ENCODE measurements at regions not wholly inside any gene's neighbourhood (a gene's known extent, or its start where the extent isn't known, plus 50 kb on each side); places are given as distances from the start of the nearest gene placed in this dataset.
"Not testable (repeated sequence)": the region's sequence is repeated elsewhere in the genome, so short reads cannot be mapped to it uniquely, and the experiment has no call there.

GRCh38 chr20:12223057-12223456, 305.4 kb downstream of the BTBD3 start:
- peaks cover 11 to 18% of the 10 kb centered on the region in 2 donors for H3K9me3 Mint-ChIP-seq
- H3K4me1 Mint-ChIP-seq (ENCODE audit: low read depth in 2 of 2), result no peaks in the 10 kb centered on the region
- no peaks in the 10 kb centered on the region for H3K27me3 Mint-ChIP-seq
- DNase-seq, result no peak
- H3K4me3 Mint-ChIP-seq, result no peak overlapping the region
- no peaks in the 10 kb centered on the region for H3K36me3 Mint-ChIP-seq (ENCODE audit: insufficient read depth)
- H3K27ac Mint-ChIP-seq, result no peak overlapping the region
- ATAC-seq (replicated peaks), result no peak

- H3K27me3 Mint-ChIP-seq, result no peaks in the 10 kb centered on the region
- no peaks in the 10 kb centered on the region for H3K4me1 Mint-ChIP-seq (ENCODE audit: low read depth in 2 of 2)
- DNase-seq (no peak), ATAC-seq (replicated peaks) (no peak)
- no peaks in the 10 kb centered on the region for H3K36me3 Mint-ChIP-seq (ENCODE audit: insufficient read depth)
- no peak overlapping the region for H3K27ac Mint-ChIP-seq
- no peak overlapping the region for H3K4me3 Mint-ChIP-seq
- peaks cover 10 to 11% of the 10 kb centered on the region in 2 donors for H3K9me3 Mint-ChIP-seq
These were observed 308.2 kb downstream of the BTBD3 start for GRCh38 chr20:12225898-12226297.

- Mint-ChIP-seq H3K4me1 (ENCODE audit: low read depth in 2 of 2) (no peaks in the 10 kb centered on the region), H3K27me3 (no peaks in the 10 kb centered on the region), H3K27ac (no peak overlapping the region), H3K4me3 (no peak overlapping the region), H3K36me3 (ENCODE audit: insufficient read depth) (no peaks in the 10 kb centered on the region), H3K9me3 (peaks cover 6 to 13% of the 10 kb centered on the region in 2 donors)
- DNase-seq (no peak), ATAC-seq (replicated peaks) (no peak)
These were observed 312.2 kb downstream of the BTBD3 start for GRCh38 chr20:12229891-12230290.

GRCh38 chr20:12237772-12238171, 320.1 kb downstream of the BTBD3 start:
- Mint-ChIP-seq H3K9me3 (peaks cover 7 to 8% of the 10 kb centered on the region in 2 donors), H3K27ac (no peak overlapping the region), H3K36me3 (ENCODE audit: insufficient read depth) (no peaks in the 10 kb centered on the region), H3K27me3 (no peaks in the 10 kb centered on the region), H3K4me1 (ENCODE audit: low read depth in 2 of 2) (no peaks in the 10 kb centered on the region), H3K4me3 (no peak overlapping the region)
- ATAC-seq (replicated peaks), result no peak
- DNase-seq, result no peak

- Mint-ChIP-seq H3K27ac (no peak overlapping the region), H3K27me3 (no peaks in the 10 kb centered on the region), H3K4me1 (ENCODE audit: low read depth in 2 of 2) (no peaks in the 10 kb centered on the region), H3K9me3 (peaks cover 12 to 15% of the 10 kb centered on the region in 2 donors), H3K4me3 (no peak overlapping the region), H3K36me3 (ENCODE audit: insufficient read depth) (no peaks in the 10 kb centered on the region)
- no peak for ATAC-seq (replicated peaks)
- no peak for DNase-seq
These were observed 323.4 kb downstream of the BTBD3 start for GRCh38 chr20:12241065-12241464.

DNA sequence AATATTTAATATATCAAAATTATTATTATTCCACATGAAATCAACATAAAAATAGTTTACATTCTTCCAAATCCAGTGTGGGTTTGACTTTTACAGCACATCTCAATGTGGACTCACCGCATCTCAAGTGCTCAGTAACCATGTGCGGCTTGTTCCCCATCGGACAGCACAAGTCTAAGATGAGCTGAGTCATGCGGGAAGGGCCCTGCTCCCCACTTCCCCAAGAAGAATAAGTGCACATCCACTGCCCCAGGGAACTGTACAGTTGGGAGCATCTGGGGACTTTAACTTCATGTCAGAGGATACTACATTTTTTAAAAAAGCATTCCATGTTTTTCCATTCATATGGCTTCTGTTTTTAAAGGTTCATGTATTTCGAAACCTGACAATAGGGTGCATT, 325.6 kb downstream of the BTBD3 start:
- Mint-ChIP-seq H3K36me3 (ENCODE audit: insufficient read depth) (peaks cover 2% of the 10 kb centered on the region), H3K27ac (no peak overlapping the region), H3K4me3 (no peak overlapping the region), H3K9me3 (peaks cover 8 to 14% of the 10 kb centered on the region in 2 donors), H3K27me3 (no peaks in the 10 kb centered on the region), H3K4me1 (ENCODE audit: low read depth in 2 of 2) (no peaks in the 10 kb centered on the region)
- ATAC-seq (replicated peaks), result no peak
- DNase-seq, result no peak

- Mint-ChIP-seq H3K4me1 (ENCODE audit: low read depth in 2 of 2) (no peaks in the 10 kb centered on the region), H3K27me3 (no peaks in the 10 kb centered on the region), H3K9me3 (peaks cover 15 to 23% of the 10 kb centered on the region in 2 donors), H3K27ac (no peak overlapping the region), H3K4me3 (no peak overlapping the region), H3K36me3 (ENCODE audit: insufficient read depth) (peaks cover 2% of the 10 kb centered on the region)
- ATAC-seq (replicated peaks), result no peak
- DNase-seq, result no peak
These were observed 330.8 kb downstream of the BTBD3 start for GRCh38 chr20:12248481-12248880.

DNA sequence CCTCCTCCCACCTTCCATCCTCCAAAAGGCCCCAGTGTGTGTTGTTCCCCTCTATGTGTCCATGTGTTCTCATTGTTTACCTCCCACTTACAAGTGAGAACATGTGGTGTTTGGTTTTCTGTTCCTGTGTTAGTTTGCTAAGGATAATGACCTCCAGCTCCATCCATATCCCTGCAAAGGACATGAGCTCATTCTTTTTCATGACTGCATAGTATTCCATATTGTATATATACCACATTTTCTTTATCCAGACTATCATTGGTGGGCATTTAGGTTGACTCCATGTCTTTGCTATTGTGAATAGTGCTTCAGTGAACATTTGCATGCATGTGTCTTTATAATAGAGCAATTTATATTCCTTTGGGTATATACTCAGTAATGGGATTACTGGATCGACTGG, 333.0 kb downstream of the BTBD3 start:
- not testable (repeated sequence) for H3K4me1 Mint-ChIP-seq (ENCODE audit: low read depth in 2 of 2); ATAC-seq (replicated peaks); H3K27me3 Mint-ChIP-seq; DNase-seq; H3K27ac Mint-ChIP-seq; H3K4me3 Mint-ChIP-seq; H3K36me3 Mint-ChIP-seq (ENCODE audit: insufficient read depth)
- H3K9me3 Mint-ChIP-seq, result peaks cover 10 to 15% of the 10 kb centered on the region in 2 donors

DNA sequence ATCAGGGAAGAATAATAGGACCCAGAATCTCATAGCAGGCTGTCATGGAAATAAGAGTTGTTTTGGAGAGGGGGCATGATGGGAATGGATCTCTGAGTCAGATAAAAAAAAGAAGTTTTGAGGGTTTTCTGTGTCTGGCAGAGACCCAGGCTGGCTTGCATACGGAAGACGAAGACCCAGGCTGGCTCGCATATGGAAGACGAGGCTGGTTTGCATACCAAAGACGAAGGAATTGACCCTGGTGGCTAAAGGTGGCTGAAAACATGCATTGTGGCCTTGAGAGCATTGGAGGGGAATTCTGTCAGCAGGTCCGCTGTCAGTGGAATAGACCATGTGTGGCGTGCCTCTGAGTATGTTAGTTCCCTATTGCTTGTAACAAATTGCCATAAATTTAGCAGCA, 335.1 kb downstream of the BTBD3 start:
- H3K4me1 Mint-ChIP-seq (ENCODE audit: low read depth in 2 of 2), result no peaks in the 10 kb centered on the region
- no peaks in the 10 kb centered on the region for H3K27me3 Mint-ChIP-seq
- ATAC-seq (replicated peaks) (no peak), DNase-seq (no peak)
- H3K27ac Mint-ChIP-seq, result no peak overlapping the region
- H3K36me3 Mint-ChIP-seq (ENCODE audit: insufficient read depth), result no peaks in the 10 kb centered on the region
- H3K4me3 Mint-ChIP-seq, result no peak overlapping the region
- H3K9me3 Mint-ChIP-seq, result peaks cover 5 to 15% of the 10 kb centered on the region in 2 donors

DNA sequence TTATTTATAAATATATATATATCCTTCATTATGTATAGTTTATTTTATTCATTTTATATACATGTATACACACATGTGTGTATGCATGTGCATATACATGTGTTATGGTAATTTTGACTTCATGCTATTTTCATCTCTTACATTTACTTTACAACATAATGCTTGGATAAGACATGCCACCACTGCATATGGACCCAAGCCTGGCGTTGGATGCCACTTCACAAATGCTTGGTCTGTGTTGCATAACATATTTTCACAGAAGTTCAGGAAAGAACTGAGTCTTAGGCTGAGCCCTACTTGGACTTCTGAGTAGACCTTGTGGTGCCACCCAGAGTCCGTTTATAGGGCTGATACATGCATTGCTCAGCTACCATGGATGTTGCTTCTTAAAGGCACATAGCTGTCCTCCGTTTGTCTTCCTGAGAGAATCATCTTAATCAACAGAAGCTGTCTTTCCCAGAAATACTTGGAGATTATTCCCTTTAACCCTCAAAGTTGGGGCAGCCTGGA, 337.8 kb downstream of the BTBD3 start:
- Mint-ChIP-seq H3K4me3 (no peak overlapping the region), H3K27ac (no peak overlapping the region), H3K4me1 (ENCODE audit: low read depth in 2 of 2) (no peaks in the 10 kb centered on the region), H3K36me3 (ENCODE audit: insufficient read depth) (no peaks in the 10 kb centered on the region), H3K9me3 (peaks cover 5 to 7% of the 10 kb centered on the region in 2 donors), H3K27me3 (no peaks in the 10 kb centered on the region)
- ATAC-seq (replicated peaks) (no peak), DNase-seq (no peak)

GRCh38 chr20:12256806-12257205, 339.1 kb downstream of the BTBD3 start:
- ATAC-seq (replicated peaks) (no peak), DNase-seq (no peak)
- Mint-ChIP-seq H3K27me3 (no peaks in the 10 kb centered on the region), H3K27ac (no peak overlapping the region), H3K4me3 (no peak overlapping the region), H3K36me3 (ENCODE audit: insufficient read depth) (no peaks in the 10 kb centered on the region), H3K4me1 (ENCODE audit: low read depth in 2 of 2) (no peaks in the 10 kb centered on the region), H3K9me3 (peaks cover 0 to 4% of the 10 kb centered on the region in 2 donors)

DNA sequence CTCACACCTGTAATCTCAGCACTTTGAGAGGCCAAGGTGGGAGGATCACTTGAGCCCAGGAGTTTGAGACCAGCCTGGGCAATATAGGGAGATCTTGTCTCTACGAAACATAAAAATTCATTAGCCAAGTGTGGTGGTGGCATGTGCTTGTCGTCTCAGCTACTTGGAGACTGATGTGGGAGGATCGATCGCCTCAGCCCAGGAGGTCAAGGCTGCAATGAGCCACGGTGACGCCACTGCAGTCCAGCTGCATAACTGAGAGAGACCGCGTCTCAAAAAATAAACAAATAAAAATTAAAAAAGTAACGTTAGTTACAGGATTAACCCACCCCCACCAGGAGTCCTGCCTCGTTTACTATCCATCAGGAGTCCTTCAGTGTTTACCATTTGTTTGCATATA, 345.1 kb downstream of the BTBD3 start:
- H3K27me3 Mint-ChIP-seq, result no peaks in the 10 kb centered on the region

GRCh38 chr20:12264711-12265110, 347.0 kb downstream of the BTBD3 start:
- H3K4me3 Mint-ChIP-seq, result no peak overlapping the region
- peaks cover 8 to 13% of the 10 kb centered on the region in 2 donors for H3K9me3 Mint-ChIP-seq
- H3K36me3 Mint-ChIP-seq (ENCODE audit: insufficient read depth), result no peaks in the 10 kb centered on the region
- no peak for DNase-seq
- H3K4me1 Mint-ChIP-seq (ENCODE audit: low read depth in 2 of 2), result no peaks in the 10 kb centered on the region
- ATAC-seq (replicated peaks), result no peak
- no peaks in the 10 kb centered on the region for H3K27me3 Mint-ChIP-seq
- no peak overlapping the region for H3K27ac Mint-ChIP-seq

More for the DNA sequence above, 345.1 kb downstream of the BTBD3 start:
- Mint-ChIP-seq H3K4me1 (ENCODE audit: low read depth in 2 of 2) (no peaks in the 10 kb centered on the region), H3K36me3 (ENCODE audit: insufficient read depth) (no peaks in the 10 kb centered on the region), H3K9me3 (peaks cover 7% of the 10 kb centered on the region in 2 donors), H3K27ac (no peak overlapping the region), H3K4me3 (no peak overlapping the region)
- DNase-seq (no peak), ATAC-seq (replicated peaks) (no peak)

DNA sequence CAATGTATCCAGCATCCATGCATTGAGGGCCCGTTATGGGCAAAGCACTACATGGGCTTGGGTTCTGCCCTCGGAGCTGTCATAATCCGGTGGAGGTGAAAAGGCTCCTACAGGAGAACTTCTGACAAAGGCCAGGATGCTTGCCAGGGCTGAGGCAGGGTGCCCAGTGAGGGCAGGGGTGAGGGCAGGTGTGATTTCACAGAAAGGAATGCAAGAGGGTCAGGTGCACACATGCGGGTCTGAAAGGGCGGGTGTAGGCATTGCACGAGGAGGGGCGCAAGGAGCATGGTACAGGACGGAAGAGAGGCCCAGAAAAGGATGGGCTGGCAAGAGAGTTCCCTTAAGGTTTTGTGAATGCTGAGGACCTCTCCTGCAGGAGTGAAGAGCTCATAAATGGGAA, 348.0 kb downstream of the BTBD3 start:
- H3K27me3 Mint-ChIP-seq, result no peaks in the 10 kb centered on the region
- no peak overlapping the region for H3K27ac Mint-ChIP-seq
- DNase-seq, result no peak
- H3K9me3 Mint-ChIP-seq, result peaks cover 8 to 13% of the 10 kb centered on the region in 2 donors
- no peaks in the 10 kb centered on the region for H3K4me1 Mint-ChIP-seq (ENCODE audit: low read depth in 2 of 2)
- ATAC-seq (replicated peaks), result no peak
- H3K36me3 Mint-ChIP-seq (ENCODE audit: insufficient read depth), result no peaks in the 10 kb centered on the region
- H3K4me3 Mint-ChIP-seq, result no peak overlapping the region

DNA sequence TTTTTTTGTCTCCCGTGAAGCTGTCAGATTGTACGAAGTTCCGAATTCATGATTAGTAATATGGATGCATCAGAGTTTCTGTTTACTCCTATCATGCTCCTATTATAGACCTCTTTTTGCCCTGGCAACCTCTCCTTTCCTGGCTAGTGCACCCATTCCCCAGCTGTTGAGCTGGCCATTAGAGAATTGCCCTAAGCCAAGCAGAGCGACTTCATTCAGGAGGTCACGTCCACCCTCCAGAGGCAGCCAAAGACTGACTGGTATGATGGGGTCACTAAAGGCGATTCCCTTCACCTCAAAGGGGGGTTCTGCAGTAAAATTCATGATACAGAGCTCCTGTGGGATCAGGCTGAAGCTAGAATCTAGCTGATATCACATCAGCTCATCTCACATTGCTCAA, 351.9 kb downstream of the BTBD3 start:
- no peak for DNase-seq
- ATAC-seq (replicated peaks), result no peak
- Mint-ChIP-seq H3K4me1 (ENCODE audit: low read depth in 2 of 2) (no peaks in the 10 kb centered on the region), H3K36me3 (ENCODE audit: insufficient read depth) (peaks cover 4% of the 10 kb centered on the region), H3K9me3 (peaks cover 10 to 28% of the 10 kb centered on the region in 2 donors), H3K4me3 (no peak overlapping the region), H3K27me3 (no peaks in the 10 kb centered on the region), H3K27ac (no peak overlapping the region)
